ENCODE measurements at regions not wholly inside any gene's neighbourhood (a gene's known extent, or its start where the extent isn't known, plus 50 kb on each side); places are given as distances from the start of the nearest gene placed in this dataset.

DNA sequence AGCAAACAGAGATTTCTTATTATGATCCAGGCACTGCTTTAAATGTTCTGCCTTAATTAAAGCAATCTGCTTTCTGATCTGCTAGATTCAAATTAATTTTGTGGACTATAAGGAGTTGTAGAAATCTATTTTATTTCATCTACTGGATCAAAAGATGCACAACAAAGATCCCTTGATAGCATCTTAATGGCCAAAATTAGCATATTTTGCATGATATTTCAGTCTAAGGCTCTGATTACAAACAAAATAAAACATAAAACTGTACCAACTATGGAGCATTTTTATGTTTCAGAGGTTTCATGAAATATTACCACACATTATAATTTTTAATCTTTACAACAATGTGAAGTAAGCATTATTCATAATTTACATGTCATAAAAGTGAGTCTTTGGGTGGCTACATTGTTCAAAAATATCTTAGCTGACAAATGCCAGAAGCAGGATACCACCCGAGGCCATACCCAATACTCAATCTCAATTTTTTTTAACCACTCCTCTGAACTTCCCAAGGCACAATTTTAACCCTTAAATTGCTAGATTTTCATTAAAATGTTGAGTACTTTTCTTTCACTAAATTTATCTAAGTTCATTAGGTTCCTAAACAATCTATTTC lies 929.5 kb downstream of the KCNA4 start:
- TF ChIP-seq, protein P1, sequence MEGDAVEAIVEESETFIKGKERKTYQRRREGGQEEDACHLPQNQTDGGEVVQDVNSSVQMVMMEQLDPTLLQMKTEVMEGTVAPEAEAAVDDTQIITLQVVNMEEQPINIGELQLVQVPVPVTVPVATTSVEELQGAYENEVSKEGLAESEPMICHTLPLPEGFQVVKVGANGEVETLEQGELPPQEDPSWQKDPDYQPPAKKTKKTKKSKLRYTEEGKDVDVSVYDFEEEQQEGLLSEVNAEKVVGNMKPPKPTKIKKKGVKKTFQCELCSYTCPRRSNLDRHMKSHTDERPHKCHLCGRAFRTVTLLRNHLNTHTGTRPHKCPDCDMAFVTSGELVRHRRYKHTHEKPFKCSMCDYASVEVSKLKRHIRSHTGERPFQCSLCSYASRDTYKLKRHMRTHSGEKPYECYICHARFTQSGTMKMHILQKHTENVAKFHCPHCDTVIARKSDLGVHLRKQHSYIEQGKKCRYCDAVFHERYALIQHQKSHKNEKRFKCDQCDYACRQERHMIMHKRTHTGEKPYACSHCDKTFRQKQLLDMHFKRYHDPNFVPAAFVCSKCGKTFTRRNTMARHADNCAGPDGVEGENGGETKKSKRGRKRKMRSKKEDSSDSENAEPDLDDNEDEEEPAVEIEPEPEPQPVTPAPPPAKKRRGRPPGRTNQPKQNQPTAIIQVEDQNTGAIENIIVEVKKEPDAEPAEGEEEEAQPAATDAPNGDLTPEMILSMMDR (IDR thresholded peaks at IDR 0.05): no peak
- TF ChIP-seq POLR2A (IDR thresholded peaks at IDR 0.05): no peak
- no peak for TF ChIP-seq POLR2AphosphoS5 (IDR thresholded peaks at IDR 0.05)

All from breast epithelium (tissue), 3 donors.